IMR-90 (cell line): ENCODE measurements at regions not wholly inside any gene's neighbourhood (a gene's known extent, or its start where the extent isn't known, plus 50 kb on each side); places are given as distances from the start of the nearest gene placed in this dataset.

Source experiments
- ATAC-seq: fragments of 200-7000 bp; cut with Tn5 transposase; 2 replicates; pipeline ENCODE4 v1.9.1; 2020; ENCODE audit warnings: low read depth, mild to moderate bottlenecking, moderate library complexity
- BruUV-seq: library from RNA; stranded (reverse); fragments of 400-500 nt; replicated peaks from 2 replicates; lab custom pipeline; 2021; lab: Mats Ljungman, UMichigan
- CTCF ChIA-PET: fragments of 300-600 bp; formaldehyde crosslinking; extraction: SDS; loops from one replicate; lab custom pipeline; 2021; ENCODE audit warnings: antibody characterized with exemption; lab: Yijun Ruan, JAX
- POLR2A ChIA-PET: fragments of 300-600 bp; sonication (Branson Sonifier 250); formaldehyde crosslinking; loops from one replicate; lab custom pipeline; 2022; ENCODE audit warnings: antibody characterized with exemption; ENCODE audit not compliant: unreplicated experiment; lab: Charles Lee
- DNase-seq: peaks from one replicate; pipeline ENCODE4 v3.0.0; 2013
- H2AFZ ChIP-seq: replicated peaks from 2 replicates; pipeline ENCODE3; 2013; ENCODE audit warnings: low read length, mild to moderate bottlenecking; ENCODE audit not compliant: poor library complexity
- H2AK5ac ChIP-seq: 2 replicates; pipeline ENCODE4 v1.6.1; 2013; ENCODE audit warnings: low read depth, low read length, inconsistent platforms
- H2AK9ac ChIP-seq: replicated peaks from 2 replicates; pipeline ENCODE3; 2013; ENCODE audit warnings: mild to moderate bottlenecking, low read depth, low read length, moderate library complexity; ENCODE audit not compliant: poor library complexity
- H2BK120ac ChIP-seq: 2 replicates; pipeline ENCODE4 v1.6.1; 2013; ENCODE audit warnings: low read depth, low read length, inconsistent platforms
- H2BK15ac ChIP-seq: 3 replicates; pipeline ENCODE4 v1.6.1; 2013; ENCODE audit warnings: low read depth, low read length, inconsistent platforms
- H2BK20ac ChIP-seq: 2 replicates; pipeline ENCODE4 v1.6.1; 2013; ENCODE audit warnings: low read depth, mild to moderate bottlenecking, inconsistent platforms, low read length, moderate library complexity
- H2BK5ac ChIP-seq: 2 replicates; pipeline ENCODE4 v1.6.1; 2013; ENCODE audit warnings: mild to moderate bottlenecking, low read depth, low read length, inconsistent platforms; ENCODE audit not compliant: poor library complexity, severe bottlenecking
- H3K14ac ChIP-seq: replicated peaks from 2 replicates; pipeline ENCODE4 v1.6.1; 2013; ENCODE audit warnings: low read depth, low read length, inconsistent platforms
- H3K18ac ChIP-seq: 2 replicates; pipeline ENCODE4 v1.6.1; 2013; ENCODE audit warnings: low read depth, low read length, control low read depth
- H3K23ac ChIP-seq: 2 replicates; pipeline ENCODE4 v1.6.1; 2013; ENCODE audit warnings: low read depth, low read length, inconsistent platforms
- H3K27ac ChIP-seq: 2 replicates; pipeline ENCODE4 v1.5.1; 2013; ENCODE audit warnings: mild to moderate bottlenecking, control low read depth, low read length; ENCODE audit not compliant: insufficient read depth
- H3K27me3 ChIP-seq: 2 replicates; pipeline ENCODE4 v1.6.1; 2013; ENCODE audit warnings: low read length; ENCODE audit not compliant: control insufficient read depth, insufficient read depth
- H3K36me3 ChIP-seq: 2 replicates; pipeline ENCODE4 v1.6.1; 2013; ENCODE audit warnings: low read length, mixed read lengths; ENCODE audit not compliant: control insufficient read depth, insufficient read depth
- H3K4ac ChIP-seq: 2 replicates; pipeline ENCODE4 v1.6.1; 2013; ENCODE audit warnings: low read depth, low read length, inconsistent platforms
- H3K4me1 ChIP-seq: 2 replicates; pipeline ENCODE4 v1.6.1; 2013; ENCODE audit warnings: low read length, mixed read lengths; ENCODE audit not compliant: control insufficient read depth, insufficient read depth
- H3K4me2 ChIP-seq: 2 replicates; pipeline ENCODE4 v1.6.1; 2013; ENCODE audit warnings: low read depth, mild to moderate bottlenecking, control low read depth, low read length, moderate library complexity
- H3K4me3 ChIP-seq: 2 replicates; pipeline ENCODE4 v1.5.1; 2013; ENCODE audit warnings: low read depth, mild to moderate bottlenecking, control low read depth, low read length, moderate library complexity; ENCODE audit not compliant: insufficient read depth
- H3K56ac ChIP-seq: 2 replicates; pipeline ENCODE4 v1.6.1; 2013; ENCODE audit warnings: low read length, inconsistent platforms; ENCODE audit not compliant: insufficient read depth; ENCODE audit errors: extremely low read depth
- H3K79me1 ChIP-seq, 2 experiments: 2 replicates each; pipeline ENCODE4 v1.6.1; 2013; ENCODE audit warnings: low read length in 2 of 2, inconsistent platforms in 1 of 2, low read depth in 1 of 2
- H3K9ac ChIP-seq: 2 replicates; pipeline ENCODE4 v1.6.1; 2013; ENCODE audit warnings: low read depth, low read length, control low read depth
- H3K9me1 ChIP-seq: 2 replicates; pipeline ENCODE4 v1.6.1; 2013; ENCODE audit warnings: low read length, inconsistent platforms; ENCODE audit not compliant: insufficient read depth
- H3K9me3 ChIP-seq: 2 replicates; pipeline ENCODE4 v1.6.1; 2013; ENCODE audit warnings: low read length; ENCODE audit not compliant: control insufficient read depth, insufficient read depth
- H4K20me1 ChIP-seq: 2 replicates; pipeline ENCODE4 v1.6.1; 2013; ENCODE audit warnings: low read length, inconsistent platforms; ENCODE audit not compliant: insufficient read depth
- H4K5ac ChIP-seq: 2 replicates; pipeline ENCODE4 v1.6.1; 2013; ENCODE audit warnings: mild to moderate bottlenecking, low read depth, low read length, control low read depth
- H4K8ac ChIP-seq, 2 experiments: 2 replicates each; pipeline ENCODE4 v1.6.1; 2013; ENCODE audit warnings: low read depth in 2 of 2, low read length in 2 of 2, control low read depth in 1 of 2, inconsistent platforms in 1 of 2
- H4K91ac ChIP-seq: 2 replicates; pipeline ENCODE4 v1.6.1; 2013; ENCODE audit warnings: low read depth, low read length, inconsistent platforms; ENCODE audit not compliant: insufficient read depth
- CEBPB ChIP-seq: IDR thresholded peaks from 2 replicates; pipeline ENCODE4 v1.6.1; 2012; ENCODE audit warnings: low read depth, low read length, improper control_type of control experiment
- CHD1 ChIP-seq: IDR thresholded peaks from 2 replicates; pipeline ENCODE4 v1.6.1; 2012; ENCODE audit warnings: low read depth, low read length, improper control_type of control experiment
- FOS ChIP-seq: fragments of 150-350 bp; IDR thresholded peaks from 2 replicates; pipeline ENCODE4 v1.6.1; 2016; ENCODE audit warnings: low read depth, low read length
- MAFK ChIP-seq: IDR thresholded peaks from 2 replicates; pipeline ENCODE4 v1.6.1; 2012; ENCODE audit warnings: low read depth, low read length, improper control_type of control experiment
- MAZ ChIP-seq: IDR thresholded peaks from 2 replicates; pipeline ENCODE4 v1.6.1; 2012; ENCODE audit warnings: low read depth, mild to moderate bottlenecking, low read length, improper control_type of control experiment, moderate library complexity, borderline replicate concordance
- MXI1 ChIP-seq: IDR thresholded peaks from 2 replicates; pipeline ENCODE4 v1.6.1; 2012; ENCODE audit warnings: low read depth, mild to moderate bottlenecking, low read length, moderate library complexity, borderline replicate concordance
- NFE2L2 ChIP-seq: fragments of 150-350 bp; IDR thresholded peaks from 2 replicates; pipeline ENCODE4 v1.6.1; 2016; ENCODE audit warnings: low read depth, mild to moderate bottlenecking, low read length
- POLR2A ChIP-seq: IDR thresholded peaks from 2 replicates; pipeline ENCODE4 v1.6.1; 2012; ENCODE audit warnings: mild to moderate bottlenecking, low read depth, low read length
- RAD21 ChIP-seq: IDR thresholded peaks from 2 replicates; pipeline ENCODE4 v1.6.1; 2012; ENCODE audit warnings: low read length, improper control_type of control experiment
- RCOR1 ChIP-seq: IDR thresholded peaks from 2 replicates; pipeline ENCODE4 v1.6.1; 2012; ENCODE audit warnings: mild to moderate bottlenecking, low read length, improper control_type of control experiment; ENCODE audit not compliant: insufficient replicate concordance
- RFX5 ChIP-seq: IDR thresholded peaks from 2 replicates; pipeline ENCODE4 v1.8.0; 2012; ENCODE audit warnings: low read depth, mild to moderate bottlenecking, low read length, moderate library complexity
- SMC3 ChIP-seq: fragments of 150-350 bp; IDR thresholded peaks from 2 replicates; pipeline ENCODE4 v1.6.1; 2016; ENCODE audit warnings: low read depth, mild to moderate bottlenecking, antibody characterized with exemption, low read length, moderate library complexity
- WGBS, 2 experiments: methylation state at CpG; one replicate each; pipeline versions ENCODE4 v1.1.5 to v1.1.7; 2013; ENCODE audit warnings: missing lambda C conversion rate in 2 of 2; ENCODE audit not compliant: insufficient read length in 1 of 2; ENCODE audit errors: extremely low coverage in 2 of 2; 5-methylcytosine and 5-hydroxymethylcytosine counted together
- dilution Hi-C: fragments of 300-500 bp; cut with HindIII; formaldehyde crosslinking; loops from one replicate; pipeline ENCODE4 v1.14.3; 2018; ENCODE audit warnings: low sequenced_read_pairs; ENCODE audit not compliant: unreplicated experiment
- in situ Hi-C: fragments of 300-500 bp; cut with MboI; formaldehyde crosslinking; loops from 3 replicates; pipeline ENCODE4 v1.14.3; 2019; ENCODE audit warnings: low sequenced_read_pairs, inconsistent platforms, mixed read lengths
- intact Hi-C: fragments of 100-400 bp; cut with micrococcal nuclease; formaldehyde crosslinking; loops from 2 replicates; pipeline ENCODE4 v1.10.0; 2022
- TF ChIP-seq, protein P1 (sequence below): conservative IDR thresholded peaks from 2 replicates; pipeline ENCODE4 v1.5.1; 2012; ENCODE audit warnings: mild to moderate bottlenecking, low read depth, low read length, improper control_type of control experiment
- TF ChIP-seq, protein P2 (sequence below): fragments of 150-350 bp; IDR thresholded peaks from 2 replicates; pipeline ENCODE4 v1.6.1; 2017; ENCODE audit warnings: mild to moderate bottlenecking, antibody characterized with exemption, low read length, low read depth
- TF ChIP-seq, protein P3 (sequence below): fragments of 150-350 bp; IDR thresholded peaks from 2 replicates; pipeline ENCODE4 v1.6.1; 2016; ENCODE audit warnings: low read depth, mild to moderate bottlenecking, low read length, moderate library complexity, borderline replicate concordance

DNA sequence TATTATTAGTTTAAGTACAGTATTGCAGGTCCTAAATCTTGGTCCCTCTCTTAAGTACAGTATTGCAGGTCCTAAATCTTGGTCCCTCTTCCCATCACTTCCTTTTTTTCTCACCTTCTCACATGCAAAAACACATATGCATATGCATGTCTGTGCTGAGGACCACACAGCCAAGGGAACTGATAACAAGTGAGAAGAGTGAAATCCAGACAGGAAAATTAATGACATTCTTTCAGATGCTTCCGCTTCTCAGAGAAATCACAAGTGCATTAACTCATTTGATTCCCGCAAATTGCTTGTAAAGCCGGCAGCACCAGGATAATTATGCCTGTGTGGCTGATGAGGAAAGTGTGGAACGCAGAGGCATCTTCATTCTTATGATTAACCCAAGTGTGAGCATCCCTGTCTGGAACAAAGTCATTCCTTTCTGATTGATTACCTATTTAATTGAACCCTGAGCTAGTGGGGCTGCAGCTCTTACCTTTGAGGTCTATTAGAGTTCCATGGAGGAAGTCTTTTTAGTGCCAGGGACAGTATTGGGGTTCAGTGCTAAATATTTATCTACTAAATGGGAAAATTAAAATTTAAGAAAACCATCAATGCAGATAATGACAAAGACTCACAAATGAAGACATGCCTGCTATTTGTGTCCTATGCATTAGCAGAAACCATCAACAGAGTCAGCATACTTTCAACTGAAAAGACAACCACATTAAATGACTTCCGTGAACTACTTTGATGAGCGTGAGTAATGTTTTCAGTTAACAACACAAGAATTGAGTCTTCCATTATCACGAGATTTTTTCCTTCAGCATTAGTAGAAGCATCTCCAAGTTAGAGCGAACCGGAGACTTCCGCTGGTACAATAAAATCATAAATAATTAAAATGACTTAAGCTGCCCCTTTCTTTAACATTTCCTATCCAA lies 220.4 kb upstream of the SLC35G4 start:
- Histone ChIP-seq H4K91ac (no peak overlapping the region), H2BK120ac (no peak overlapping the region), H3K9ac (no peak overlapping the region), H4K5ac (no peak overlapping the region), H2BK20ac (no peak overlapping the region), H3K9me1 (no peaks in the 10 kb centered on the region), H3K27me3 (no peaks in the 10 kb centered on the region), H3K4ac (no peak overlapping the region), H3K27ac (no peak overlapping the region), H2BK15ac (no peak overlapping the region), H3K9me3 (no peaks in the 10 kb centered on the region), H3K36me3 (no peaks in the 10 kb centered on the region), H3K4me2 (no peak overlapping the region), H3K23ac (no peak overlapping the region), H4K8ac (no peak overlapping the region), H3K4me1 (no peaks in the 10 kb centered on the region), H3K56ac (no peak overlapping the region), H3K79me1 (no peaks in the 10 kb centered on the region), H2AFZ (no peak overlapping the region), H2BK5ac (no peak overlapping the region), H3K14ac (no peak overlapping the region), H2AK9ac (no peak overlapping the region), H3K18ac (no peak overlapping the region), H4K20me1 (no peaks in the 10 kb centered on the region), H2AK5ac (no peak overlapping the region), H3K4me3 (no peak overlapping the region)
- dilution Hi-C loops (no loop called here), in situ Hi-C loops (no loop called here), intact Hi-C loops (no loop called here)
- ATAC-seq (no peak), DNase-seq (no peak)
- WGBS, 2 experiments = 100% methylated on average over 2 of the region's 10 CpGs; no CpG with 5 or more reads in 1 of the 2 experiments
- ChIA-PET CTCF (interaction anchor here (0.6 kb wide), 1 partner anchor 120 kb away, joined by 4 read pairs; no protein-coding TSS in a partner anchor), POLR2A (no interaction called here)
- BruUV-seq = no TSS peak
- TF ChIP-seq RFX5 (no peak), FOS (no peak), MXI1 (no peak), POLR2A (no peak), RCOR1 (no peak), MAZ (no peak), SMC3 (no peak), MAFK (no peak), RAD21 (no peak), CEBPB (no peak), NFE2L2 (no peak), CHD1 (no peak)
- TF ChIP-seq, protein P1, sequence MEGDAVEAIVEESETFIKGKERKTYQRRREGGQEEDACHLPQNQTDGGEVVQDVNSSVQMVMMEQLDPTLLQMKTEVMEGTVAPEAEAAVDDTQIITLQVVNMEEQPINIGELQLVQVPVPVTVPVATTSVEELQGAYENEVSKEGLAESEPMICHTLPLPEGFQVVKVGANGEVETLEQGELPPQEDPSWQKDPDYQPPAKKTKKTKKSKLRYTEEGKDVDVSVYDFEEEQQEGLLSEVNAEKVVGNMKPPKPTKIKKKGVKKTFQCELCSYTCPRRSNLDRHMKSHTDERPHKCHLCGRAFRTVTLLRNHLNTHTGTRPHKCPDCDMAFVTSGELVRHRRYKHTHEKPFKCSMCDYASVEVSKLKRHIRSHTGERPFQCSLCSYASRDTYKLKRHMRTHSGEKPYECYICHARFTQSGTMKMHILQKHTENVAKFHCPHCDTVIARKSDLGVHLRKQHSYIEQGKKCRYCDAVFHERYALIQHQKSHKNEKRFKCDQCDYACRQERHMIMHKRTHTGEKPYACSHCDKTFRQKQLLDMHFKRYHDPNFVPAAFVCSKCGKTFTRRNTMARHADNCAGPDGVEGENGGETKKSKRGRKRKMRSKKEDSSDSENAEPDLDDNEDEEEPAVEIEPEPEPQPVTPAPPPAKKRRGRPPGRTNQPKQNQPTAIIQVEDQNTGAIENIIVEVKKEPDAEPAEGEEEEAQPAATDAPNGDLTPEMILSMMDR = no peak
- TF ChIP-seq, protein P2, sequence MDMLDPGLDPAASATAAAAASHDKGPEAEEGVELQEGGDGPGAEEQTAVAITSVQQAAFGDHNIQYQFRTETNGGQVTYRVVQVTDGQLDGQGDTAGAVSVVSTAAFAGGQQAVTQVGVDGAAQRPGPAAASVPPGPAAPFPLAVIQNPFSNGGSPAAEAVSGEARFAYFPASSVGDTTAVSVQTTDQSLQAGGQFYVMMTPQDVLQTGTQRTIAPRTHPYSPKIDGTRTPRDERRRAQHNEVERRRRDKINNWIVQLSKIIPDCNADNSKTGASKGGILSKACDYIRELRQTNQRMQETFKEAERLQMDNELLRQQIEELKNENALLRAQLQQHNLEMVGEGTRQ = no peak
- TF ChIP-seq, protein P3, sequence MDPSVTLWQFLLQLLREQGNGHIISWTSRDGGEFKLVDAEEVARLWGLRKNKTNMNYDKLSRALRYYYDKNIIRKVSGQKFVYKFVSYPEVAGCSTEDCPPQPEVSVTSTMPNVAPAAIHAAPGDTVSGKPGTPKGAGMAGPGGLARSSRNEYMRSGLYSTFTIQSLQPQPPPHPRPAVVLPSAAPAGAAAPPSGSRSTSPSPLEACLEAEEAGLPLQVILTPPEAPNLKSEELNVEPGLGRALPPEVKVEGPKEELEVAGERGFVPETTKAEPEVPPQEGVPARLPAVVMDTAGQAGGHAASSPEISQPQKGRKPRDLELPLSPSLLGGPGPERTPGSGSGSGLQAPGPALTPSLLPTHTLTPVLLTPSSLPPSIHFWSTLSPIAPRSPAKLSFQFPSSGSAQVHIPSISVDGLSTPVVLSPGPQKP = no peak
